HL-60/S4 (cell line): ENCODE measurements at regions not wholly inside any gene's neighbourhood (a gene's known extent, or its start where the extent isn't known, plus 50 kb on each side); places are given as distances from the start of the nearest gene placed in this dataset.

Experiments used
- in situ Hi-C: fragments of 300-500 bp; cut with MboI; formaldehyde crosslinking; loops from 2 replicates; pipeline ENCODE4 v1.14.3; 2022; ENCODE audit warnings: low sequenced_read_pairs

DNA sequence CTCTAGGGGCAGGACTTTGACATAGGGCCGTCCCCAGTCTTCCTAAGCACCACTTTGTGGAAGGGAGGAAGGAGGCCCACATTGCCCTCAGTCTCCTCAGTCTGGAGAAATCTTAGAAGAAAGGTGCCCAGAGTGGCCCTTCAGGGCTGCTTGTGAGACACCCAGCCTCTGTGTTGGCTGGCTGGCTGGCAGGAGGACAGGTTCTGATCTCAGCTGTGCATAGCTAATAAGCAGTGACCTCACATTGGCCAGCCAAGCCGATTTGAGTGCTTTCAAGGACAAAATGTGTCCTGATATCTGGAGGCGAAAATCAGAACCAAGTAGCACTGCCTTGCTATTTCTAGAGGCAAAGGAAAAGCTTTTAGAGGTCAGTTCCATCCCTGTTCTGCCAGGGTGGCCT is 211.5 kb downstream of the BCOR start:
- in situ Hi-C loops: no loop called here

DNA sequence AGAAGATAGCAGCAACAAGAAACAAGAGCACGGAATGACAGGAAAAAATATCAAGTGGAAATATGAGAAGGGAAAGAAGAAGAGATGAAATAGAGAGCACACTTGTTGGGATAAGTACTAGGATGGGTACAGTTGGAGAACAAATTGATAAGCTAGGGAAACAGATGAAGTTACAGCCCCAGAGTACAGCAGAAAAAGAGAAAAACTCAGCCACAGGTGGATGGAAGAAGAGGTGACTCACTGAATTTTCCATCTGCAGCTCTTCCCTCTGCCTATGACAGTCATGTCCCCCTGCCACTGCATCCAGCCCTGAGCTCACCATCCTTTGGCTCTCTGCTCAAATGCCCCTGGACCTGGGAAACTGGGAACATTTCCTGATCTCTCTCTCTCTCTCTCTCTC is 209.0 kb downstream of the BCOR start:
- in situ Hi-C loops: no loop called here

DNA sequence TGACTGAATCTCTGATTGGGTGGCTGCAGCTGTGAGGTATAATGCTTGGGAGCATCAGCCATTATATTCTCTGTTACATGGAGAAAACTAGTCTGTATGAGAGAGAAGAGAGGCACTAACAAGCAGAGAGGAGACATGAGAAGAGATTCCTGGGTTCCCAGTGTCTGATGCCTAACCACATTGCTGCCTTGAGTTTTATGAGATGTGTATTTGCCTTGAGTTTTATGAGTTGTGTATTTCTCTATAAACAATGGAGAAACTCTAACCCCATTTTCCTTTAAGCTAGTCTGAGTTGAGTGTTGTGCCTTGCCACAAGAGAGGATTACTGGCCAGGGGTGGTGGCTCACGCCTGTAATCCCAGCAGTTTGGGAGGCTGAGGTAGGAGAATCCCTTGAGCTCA is 208.1 kb downstream of the BCOR start:
- in situ Hi-C loops: no loop called here

DNA sequence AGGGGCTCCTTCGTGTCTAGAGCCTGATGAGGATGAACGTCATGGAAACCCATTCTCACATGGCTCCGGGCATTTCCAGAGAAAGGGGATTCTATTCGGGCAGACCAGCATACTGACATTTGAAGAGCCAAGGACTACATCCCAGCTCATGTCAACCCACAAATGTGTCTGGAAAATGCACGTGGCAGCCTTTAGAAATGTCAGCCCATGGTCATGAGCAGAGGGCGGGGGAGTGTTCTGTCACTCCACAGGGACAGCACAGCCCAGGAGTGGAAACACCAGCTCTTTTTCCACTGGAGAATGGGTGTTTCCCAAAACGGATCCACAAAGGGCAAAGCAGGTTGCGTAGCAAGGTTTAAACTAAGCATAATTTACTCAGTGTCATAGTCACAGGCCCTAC is 207.0 kb downstream of the BCOR start:
- in situ Hi-C loops: no loop called here

DNA sequence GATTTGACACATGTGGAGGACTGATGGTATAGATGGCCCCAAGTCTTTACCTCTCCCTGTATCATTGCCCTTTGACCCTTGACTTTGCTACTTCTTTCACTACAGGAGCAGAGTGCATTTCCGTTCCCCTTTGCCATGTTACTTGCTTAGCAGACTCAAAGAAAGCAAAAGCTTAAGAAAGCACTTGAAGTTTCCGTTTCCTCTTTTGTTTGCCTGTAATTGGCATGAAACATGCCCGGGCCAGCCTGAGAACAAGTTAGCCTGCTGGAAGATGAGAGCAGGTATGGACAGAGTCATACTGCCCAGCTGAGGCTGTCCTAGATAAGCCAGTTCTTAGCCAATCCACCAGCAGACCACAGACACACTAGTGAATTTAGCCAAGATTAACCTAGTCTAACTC is 206.0 kb downstream of the BCOR start:
- in situ Hi-C loops: no loop called here

DNA sequence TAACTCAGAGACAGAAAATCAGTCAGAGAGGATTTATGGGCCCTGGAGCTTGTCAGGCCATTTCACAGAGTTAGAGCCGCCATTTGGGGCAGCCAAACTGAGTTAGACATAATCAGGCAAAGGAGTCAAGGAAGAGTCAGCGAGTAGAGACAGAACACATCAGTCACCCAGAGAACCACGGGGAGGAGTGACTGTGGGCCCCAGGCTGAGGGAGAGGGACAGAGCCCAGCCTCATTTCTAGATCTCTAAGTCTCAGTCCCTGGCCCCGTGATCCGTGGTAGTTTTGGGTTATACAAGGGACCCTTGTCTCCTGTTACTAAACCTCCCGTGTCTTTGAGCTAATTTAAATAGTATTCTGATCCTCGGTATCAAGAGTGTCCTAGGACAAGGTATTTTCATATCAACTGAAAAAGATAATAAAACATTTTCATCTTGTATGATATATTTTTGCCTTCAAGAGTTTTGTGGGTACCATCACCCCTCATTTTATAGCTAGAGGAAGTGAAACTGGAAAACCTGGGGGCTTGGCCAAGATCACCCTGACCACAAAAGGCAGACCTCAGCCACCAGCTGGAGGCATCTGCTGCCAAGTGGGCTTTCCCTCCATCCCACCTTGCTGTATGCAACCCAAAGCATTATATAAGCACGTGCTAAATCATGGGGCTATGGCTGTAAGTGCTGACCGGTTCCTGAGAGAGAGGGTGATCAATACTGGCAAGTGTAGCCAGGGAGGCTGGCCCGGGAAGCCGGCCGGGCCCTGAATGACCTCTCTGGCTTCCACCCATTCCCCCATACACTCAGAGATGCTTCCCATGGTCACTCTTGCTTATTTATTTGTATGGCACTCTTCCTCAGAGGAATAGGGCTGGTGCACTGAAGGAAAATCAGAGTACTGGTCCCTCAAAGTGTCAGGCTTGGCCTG is 204.1 kb downstream of the BCOR start:
- in situ Hi-C loops: no loop called here

DNA sequence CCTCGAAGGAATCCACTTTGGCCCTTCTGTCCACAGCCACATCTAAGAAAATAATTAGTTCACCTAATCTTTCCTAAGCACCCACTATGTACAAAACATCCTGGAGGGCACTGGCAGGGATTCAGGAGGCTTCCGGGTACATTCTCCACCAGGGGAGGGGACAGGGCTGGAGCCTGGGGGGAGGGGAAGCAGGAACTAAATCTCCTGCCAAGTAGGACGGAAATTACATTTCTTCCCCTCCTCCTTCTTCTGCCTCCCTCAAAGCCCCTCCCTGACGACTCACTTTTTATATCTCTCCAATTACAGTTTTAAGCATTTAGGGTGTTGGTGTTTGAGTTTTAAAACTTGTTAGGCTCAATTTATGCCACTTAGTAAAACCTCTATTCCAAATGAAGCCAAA is 203.1 kb downstream of the BCOR start:
- in situ Hi-C loops: no loop called here

DNA sequence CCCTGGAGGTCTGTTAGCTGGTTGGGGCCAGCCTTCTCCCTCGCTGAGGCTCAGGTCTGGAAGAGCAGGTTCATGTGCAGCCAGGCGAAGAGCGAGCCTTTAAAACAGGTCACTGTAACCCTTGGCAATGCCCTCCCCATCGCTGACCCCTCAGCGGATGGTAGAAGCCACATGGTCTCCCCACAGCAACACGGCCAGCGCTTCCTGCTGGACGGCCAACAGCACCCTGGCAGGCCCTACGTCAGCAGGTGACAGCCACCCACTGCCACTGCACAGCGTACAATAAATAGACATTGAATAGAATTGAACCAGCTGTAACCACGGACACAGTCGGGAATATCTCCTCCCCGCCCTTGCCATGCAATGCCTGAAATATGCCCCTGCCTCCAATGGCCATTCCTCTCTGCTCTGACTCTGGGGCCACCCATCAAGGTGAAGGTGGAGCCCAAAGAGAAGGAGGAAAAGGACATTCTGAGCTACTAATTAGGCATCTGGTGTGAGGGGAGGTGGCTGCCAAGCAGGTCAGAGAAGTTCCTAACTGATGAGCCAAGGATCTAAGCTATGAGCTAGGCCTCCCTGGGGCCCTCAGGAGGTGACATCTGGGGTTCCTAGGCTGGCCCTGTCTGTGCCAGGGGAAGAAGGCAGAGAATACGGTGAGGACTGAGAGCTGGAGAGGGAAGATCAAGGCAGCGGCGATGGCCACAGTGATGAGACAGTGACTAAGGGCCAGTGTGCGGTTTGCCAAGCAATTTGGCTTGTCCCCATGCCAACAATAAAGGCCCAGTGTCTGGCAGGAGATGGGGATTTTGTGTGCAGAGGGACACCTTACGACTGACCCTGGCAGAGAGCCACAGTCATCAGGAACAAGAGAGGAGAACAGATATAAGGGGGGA is 202.3 kb downstream of the BCOR start:
- in situ Hi-C loops: no loop called here

DNA sequence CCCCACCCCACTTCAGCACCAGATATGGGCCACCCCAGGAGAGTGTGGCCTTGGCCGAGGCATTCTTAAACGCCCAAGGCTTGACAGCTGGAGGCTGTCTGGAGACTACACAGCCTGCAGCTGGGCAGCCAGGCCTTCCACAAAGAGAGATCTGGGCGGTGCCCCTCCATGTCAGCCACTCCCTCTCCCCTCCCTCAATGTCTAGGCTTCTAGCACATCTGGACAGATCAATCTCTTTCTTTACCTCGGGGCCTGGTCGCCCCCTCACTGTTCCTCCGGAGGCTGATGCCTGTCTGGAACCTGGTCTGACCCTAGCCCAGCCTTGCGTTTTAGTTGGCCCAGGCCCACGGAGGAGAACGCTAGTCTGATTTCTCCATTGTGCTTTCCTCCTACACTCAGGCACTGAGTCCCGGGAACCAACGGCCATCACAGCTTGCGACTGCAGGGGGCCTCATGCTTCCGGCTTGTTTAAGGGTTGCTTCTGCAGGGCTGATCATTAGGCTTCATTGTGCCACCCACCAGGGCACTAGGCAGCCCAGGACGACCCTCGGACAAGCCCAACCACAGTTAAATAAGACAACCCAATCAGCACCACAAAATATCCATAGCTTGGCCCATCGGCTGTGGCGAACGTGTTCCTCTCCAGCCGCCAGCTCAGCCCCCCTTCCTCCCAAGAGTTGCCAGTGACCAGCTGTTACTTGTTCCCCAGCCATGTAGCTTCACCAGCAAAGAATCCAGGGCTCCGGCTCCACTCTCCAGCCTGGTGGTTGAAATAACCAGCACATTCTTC is 200.6 kb downstream of the BCOR start:
- in situ Hi-C loops: no loop called here

DNA sequence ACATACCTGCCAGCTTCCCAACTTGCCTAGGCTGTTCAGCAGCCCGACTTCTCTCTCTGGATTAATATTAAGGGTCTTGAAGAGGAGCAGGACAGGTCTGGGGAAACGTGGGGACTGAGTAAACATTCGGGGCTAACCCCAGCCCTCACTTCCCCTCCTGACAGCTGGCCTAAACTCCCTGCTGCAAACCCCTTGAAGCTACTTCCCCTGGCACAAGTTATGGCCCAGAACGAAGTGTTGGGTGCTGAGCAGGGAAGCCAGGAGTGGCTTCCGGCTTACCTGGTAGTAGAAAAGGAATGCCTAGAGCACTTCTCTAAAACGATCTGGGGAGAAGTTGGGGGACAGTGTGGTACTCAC is 200.0 kb downstream of the BCOR start:
- in situ Hi-C loops: no loop called here

DNA sequence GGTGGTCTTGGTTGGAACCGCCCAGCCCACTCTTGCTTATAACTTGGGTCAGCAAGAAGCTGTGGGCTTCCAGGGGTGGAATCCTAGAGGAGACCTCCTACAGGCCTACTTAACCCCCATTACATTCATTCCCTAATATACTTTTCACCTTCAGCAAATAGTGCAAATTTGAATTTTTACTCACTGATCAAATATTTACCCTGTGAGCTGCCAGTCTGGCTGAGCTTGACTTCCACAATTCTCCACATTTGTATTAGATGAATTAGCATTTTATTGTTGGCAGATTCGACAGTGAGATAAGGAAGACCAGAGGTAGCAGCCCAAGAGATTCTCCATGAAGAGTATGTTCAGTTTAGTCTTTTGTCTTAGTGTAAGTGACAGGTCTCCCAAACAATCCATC is 199.6 kb downstream of the BCOR start:
- in situ Hi-C loops: no loop called here

DNA sequence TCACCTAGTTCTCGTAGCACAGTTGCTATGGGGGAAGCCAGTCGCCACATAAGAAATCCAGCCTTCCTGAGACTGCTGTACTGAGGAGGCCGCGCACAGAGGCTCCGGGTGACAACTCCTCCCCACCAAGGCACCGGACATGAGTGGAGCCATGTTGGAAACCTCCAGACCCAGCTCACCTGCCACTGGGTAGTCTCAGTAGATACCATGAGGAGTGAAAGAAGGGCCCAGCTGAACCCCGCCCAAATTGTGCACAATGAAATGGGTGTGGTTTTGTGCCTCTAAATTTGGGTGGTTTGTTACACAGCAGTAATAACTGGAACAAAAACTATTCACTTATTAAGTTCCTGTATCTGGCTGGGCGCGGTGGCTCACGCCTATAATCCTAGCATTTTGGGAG is 198.7 kb downstream of the BCOR start:
- in situ Hi-C loops: no loop called here

DNA sequence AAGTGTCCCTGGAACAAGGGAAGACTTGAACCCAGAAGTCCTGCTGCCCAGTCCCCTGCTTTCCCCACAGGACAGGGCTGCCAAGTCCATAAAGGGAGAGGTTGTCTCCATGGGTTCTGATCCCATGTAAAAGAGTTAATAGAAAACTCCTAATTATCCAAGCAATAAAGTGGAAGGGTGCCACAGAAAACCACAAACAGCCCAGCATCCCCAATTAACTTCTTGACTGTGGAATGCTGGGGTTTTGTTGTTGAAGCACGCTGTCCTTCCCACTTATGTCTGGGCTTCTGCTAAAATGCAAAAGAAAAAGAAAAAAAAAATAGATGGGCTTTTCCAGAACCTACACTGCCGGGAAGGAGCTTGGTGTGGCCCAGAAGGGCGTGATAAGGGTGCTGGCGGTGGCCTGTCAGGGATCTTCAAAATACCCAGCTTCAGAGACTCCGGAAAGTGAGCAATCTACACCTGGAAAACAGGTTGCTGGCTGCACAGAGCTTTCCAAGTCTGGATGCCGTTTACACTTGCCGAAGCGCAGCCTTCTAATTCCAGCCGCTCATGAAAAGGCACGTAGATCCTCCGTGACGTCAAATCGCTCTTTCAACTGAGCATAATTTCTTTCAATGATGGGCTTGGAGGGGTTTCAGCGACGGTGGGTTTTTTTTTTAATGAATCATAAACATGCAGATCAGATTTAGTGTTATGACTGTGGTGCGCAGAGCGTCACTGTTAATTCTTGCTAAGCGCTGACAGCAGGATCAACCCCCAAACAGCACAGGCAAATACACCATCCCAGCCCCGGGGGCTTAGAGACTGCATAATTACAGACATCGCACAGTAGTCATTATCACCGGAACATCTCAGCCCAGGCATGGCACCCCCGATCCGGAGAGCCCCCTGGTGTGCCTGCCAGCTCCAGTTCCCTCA is 197.6 kb downstream of the BCOR start:
- in situ Hi-C loops: no loop called here

DNA sequence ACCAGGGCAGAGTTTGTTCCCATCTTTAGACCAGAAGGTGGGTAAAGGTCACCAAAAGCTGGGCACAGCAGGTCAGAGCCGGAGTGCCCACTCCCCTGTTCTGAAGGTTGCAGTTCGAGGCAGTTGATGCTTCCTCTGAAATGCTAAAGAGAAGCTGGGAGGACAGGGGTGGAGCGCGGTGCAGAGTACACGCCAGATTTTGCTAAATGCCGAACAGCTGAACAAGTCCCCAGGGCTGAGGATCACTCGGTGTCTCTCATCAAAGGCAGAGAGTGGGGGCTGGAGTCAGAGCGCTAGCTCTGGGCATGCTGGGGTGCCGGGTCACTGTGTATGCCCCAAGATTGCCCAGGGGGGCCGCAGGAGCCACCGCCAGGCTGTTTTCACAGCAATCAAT is 197.0 kb downstream of the BCOR start:
- in situ Hi-C loops: no loop called here

DNA sequence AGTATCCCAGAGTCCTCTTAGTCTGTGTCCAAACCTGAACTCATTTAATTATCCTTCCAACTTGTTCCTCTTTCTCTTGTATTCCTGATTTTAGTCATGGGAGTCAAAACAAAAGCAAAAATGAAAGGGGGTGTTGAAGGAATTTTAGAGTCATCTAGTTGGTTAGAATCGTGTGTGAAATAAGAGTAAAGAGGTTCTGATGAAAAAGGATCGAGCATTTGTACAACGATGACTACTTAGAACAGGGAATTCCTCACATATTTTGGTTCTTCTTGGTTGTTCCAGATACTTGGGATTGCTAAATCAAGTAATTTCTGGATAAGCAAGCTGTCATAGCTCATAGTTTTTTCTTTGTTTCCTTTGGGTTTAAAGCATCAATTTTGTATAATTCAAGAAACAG is 194.4 kb downstream of the BCOR start:
- in situ Hi-C loops: no loop called here

DNA sequence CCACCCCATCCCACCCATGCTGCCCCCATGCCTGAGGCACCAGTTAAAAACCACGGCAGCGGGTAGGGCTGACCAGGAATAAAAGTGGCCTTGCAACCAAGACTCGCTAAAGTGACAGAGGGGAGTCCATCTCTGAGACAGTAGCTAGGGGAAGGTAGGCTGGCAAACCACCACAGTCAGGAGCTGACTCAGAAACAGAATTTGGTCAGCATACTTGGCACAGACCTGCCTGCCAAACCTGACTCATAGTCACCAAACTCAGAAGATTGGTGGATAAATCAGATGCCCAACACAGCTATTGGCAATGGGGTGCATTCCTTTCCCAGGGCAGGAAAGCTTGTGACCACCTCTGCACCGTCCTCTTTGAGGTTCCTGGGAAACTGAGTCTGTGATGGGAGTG is 193.8 kb downstream of the BCOR start:
- in situ Hi-C loops: no loop called here

DNA sequence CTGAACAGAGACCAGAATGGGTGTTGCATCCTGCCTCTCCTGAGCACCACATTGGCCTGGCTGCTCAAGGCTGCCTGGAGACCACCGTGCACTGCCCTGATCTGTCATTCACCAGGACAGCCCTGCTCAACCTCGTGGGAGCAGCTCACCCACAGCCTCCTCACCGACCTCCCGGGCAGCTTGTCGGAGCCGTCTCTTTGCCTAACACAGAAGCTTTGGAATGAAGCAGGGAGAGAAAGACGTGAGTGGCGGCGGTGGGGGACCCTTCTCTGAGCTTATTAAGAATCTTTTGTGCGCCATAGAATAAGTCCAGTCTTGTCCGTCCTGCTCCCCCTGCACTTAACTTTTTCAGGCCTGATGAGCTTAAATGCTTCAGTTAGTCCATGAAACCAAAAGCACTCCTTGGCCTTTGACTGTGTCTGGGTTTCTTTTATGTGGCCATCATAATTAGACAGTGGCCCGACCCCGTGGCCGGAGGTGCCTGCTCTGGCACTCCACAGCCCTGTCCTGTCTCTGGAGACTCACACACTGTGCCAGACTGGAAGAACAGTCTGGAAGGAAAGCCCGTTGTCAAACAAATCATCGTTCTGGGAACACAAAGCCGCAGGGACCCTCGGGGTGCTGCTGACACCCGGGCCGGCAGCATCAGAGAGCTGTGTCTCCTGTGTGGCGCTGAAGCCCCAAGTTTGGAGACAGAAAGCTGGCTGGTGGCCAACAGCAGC is 192.8 kb downstream of the BCOR start:
- in situ Hi-C loops: no loop called here

DNA sequence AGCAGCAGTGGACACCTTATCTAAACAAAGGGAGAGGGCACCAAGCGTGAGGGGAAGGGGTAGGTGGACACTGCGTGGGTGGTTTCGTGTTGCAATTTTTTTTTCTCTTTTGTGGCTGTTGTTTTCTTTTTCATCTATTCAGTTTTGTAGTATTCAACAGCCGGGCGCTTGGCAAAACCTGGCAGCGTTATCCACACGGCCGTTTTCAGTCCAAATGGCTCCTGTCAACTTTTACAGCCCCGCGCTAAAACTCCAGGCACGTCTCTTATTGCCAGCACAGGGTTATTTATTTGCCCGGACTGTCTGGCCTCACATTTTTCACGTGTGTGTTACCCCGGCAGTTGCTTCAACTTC is 192.2 kb downstream of the BCOR start:
- in situ Hi-C loops: no loop called here

DNA sequence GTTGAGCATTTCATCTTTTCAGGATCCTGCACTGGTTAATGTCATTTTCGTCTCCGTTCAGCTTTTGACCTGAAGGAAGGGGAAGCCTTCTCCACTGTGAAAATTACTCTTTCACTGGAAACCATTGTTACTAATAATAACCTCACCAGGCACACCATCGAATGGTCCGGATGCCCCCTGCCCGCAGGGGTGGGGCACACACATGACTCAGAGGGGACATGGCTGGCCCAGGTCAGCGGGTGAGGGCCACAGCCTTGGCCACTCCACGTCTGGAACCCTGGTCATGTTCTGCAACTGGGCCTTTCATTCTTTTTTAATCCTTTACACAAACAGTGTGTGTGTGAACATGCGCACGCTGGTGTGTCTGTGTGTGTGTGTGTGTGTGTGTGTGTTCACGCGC is 191.8 kb downstream of the BCOR start:
- in situ Hi-C loops: no loop called here
